Esophagus squamous epithelium (tissue), 4 donors: ENCODE measurements at regions not wholly inside any gene's neighbourhood (a gene's known extent, or its start where the extent isn't known, plus 50 kb on each side); places are given as distances from the start of the nearest gene placed in this dataset.

Source experiments
- CTCF ChIP-seq, 6 experiments: fragments of 450-650 bp in 4 of 6; fragments of 200-600 bp in 2 of 6; sonication (generic) in 2 of 6; IDR thresholded peaks; one replicate each; pipeline ENCODE4 v1.5.1; 2016 to 2019; ENCODE audit warnings: antibody characterized with exemption in 6 of 6, mild to moderate bottlenecking in 4 of 6, moderate library complexity in 4 of 6
- POLR2A ChIP-seq, 4 donors: fragments of 450-650 bp; IDR thresholded peaks; one replicate each; pipeline ENCODE4 v1.6.1; 2017; ENCODE audit warnings: antibody characterized with exemption in 4 of 4, mild to moderate bottlenecking in 4 of 4, moderate library complexity in 3 of 4

DNA sequence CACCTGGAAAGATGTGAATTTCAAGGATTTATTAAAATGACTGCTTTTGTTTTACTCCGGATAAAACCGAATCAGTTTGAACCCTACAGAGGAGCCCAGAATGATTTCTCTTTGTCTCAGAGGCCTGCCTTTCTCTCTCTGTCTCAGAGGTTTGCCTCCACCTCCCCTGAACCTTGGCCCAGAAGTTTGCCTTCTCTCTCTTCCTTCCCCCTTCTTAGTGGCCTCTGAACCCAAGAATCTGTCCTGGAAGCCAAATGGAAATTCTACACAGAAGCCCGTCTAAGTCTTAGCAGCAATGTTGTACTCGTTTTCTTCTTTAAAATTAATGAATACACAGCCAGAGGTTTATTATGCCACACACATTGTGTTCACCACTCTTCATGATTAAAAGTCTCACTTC lies 200.7 kb downstream of the SOCS6 start:
- TF ChIP-seq POLR2A (IDR thresholded peaks at IDR 0.05): no peak
- TF ChIP-seq CTCF (IDR thresholded peaks at IDR 0.05): no peak
